HUES6 (cell line): ENCODE measurements at regions not wholly inside any gene's neighbourhood (a gene's known extent, or its start where the extent isn't known, plus 50 kb on each side); places are given as distances from the start of the nearest gene placed in this dataset.

Source experiments
- H3K27ac ChIP-seq: 2 replicates; pipeline ENCODE4 v1.7.0; 2013; ENCODE audit warnings: low read depth, mild to moderate bottlenecking, low read length, inconsistent platforms
- H3K27me3 ChIP-seq: 2 replicates; pipeline ENCODE4 v1.6.1; 2013; ENCODE audit warnings: low read length; ENCODE audit not compliant: control insufficient read depth, insufficient read depth
- H3K36me3 ChIP-seq: 2 replicates; pipeline ENCODE4 v1.6.1; 2013; ENCODE audit warnings: low read length; ENCODE audit not compliant: control insufficient read depth, insufficient read depth
- H3K4me1 ChIP-seq: 2 replicates; pipeline ENCODE4 v1.6.1; 2013; ENCODE audit warnings: low read length; ENCODE audit not compliant: control insufficient read depth, insufficient read depth
- H3K4me3 ChIP-seq: 2 replicates; pipeline ENCODE4 v1.5.1; 2013; ENCODE audit warnings: low read depth, low read length
- H3K9ac ChIP-seq: one replicate; pipeline ENCODE4 v1.6.1; 2013; ENCODE audit warnings: mild to moderate bottlenecking, low read length
- H3K9me3 ChIP-seq: 2 replicates; pipeline ENCODE4 v1.6.1; 2013; ENCODE audit warnings: low read depth, low read length; ENCODE audit not compliant: control insufficient read depth, insufficient read depth

DNA sequence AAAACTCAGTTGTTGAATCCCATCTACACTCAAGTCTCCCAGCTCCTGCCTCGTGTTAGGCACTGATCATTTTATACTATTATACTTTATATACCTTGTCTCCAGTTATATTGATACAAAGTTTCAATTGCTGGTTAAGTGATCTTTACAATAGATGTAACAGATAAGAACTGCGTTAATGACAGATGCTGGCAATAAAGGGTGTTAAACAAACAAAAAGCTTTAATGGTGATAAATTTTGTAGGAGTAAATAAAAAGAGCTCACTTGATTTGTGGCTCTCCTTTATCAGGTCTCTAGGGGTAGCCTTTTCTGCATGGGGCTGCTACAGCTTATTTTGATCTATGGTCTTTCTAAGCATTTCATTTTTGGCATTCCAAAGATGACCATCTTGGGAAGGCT is 106.9 kb upstream of the GAREM1 start:
- Histone ChIP-seq H3K27me3 (no peaks in the 10 kb centered on the region), H3K9ac (no peak overlapping the region), H3K9me3 (peaks cover 8% of the 10 kb centered on the region; the same call in 1 of the 2 replicates), H3K4me3 (no peak overlapping the region), H3K36me3 (no peaks in the 10 kb centered on the region), H3K4me1 (peaks cover 4% of the 10 kb centered on the region; the same call in 1 of the 2 replicates), H3K27ac (no peak overlapping the region)

GRCh38 chr18:32576296-32576916 is 105.7 kb upstream of the GAREM1 start:
- peaks cover 8% of the 10 kb centered on the region; the same call in 1 of the 2 replicates for H3K9me3 ChIP-seq
- H3K4me3 ChIP-seq: no peak overlapping the region
- no peaks in the 10 kb centered on the region for H3K27me3 ChIP-seq

GRCh38 chr18:32566960-32567359 is 96.3 kb upstream of the GAREM1 start:
- Histone ChIP-seq H3K27ac (no peak overlapping the region), H3K4me1 (no peaks in the 10 kb centered on the region)

More at GRCh38 chr18:32576296-32576916, 105.7 kb upstream of the GAREM1 start:
- Histone ChIP-seq H3K4me1 (peaks cover 2% of the 10 kb centered on the region; the same call in 1 of the 2 replicates), H3K9ac (no peak overlapping the region), H3K27ac (no peak overlapping the region), H3K36me3 (no peaks in the 10 kb centered on the region)

GRCh38 chr18:32553640-32554365 is 83.1 kb upstream of the GAREM1 start:
- Histone ChIP-seq H3K9me3 (no peaks in the 10 kb centered on the region), H3K27ac (no peak overlapping the region), H3K27me3 (no peaks in the 10 kb centered on the region), H3K4me1 (peaks cover 18% of the 10 kb centered on the region), H3K36me3 (no peaks in the 10 kb centered on the region), H3K9ac (no peak overlapping the region), H3K4me3 (no peak overlapping the region)

More at GRCh38 chr18:32566960-32567359, 96.3 kb upstream of the GAREM1 start:
- no peak overlapping the region for H3K4me3 ChIP-seq
- H3K9me3 ChIP-seq: no peaks in the 10 kb centered on the region
- no peaks in the 10 kb centered on the region for H3K36me3 ChIP-seq
- H3K27me3 ChIP-seq: no peaks in the 10 kb centered on the region
- no peak overlapping the region for H3K9ac ChIP-seq

DNA sequence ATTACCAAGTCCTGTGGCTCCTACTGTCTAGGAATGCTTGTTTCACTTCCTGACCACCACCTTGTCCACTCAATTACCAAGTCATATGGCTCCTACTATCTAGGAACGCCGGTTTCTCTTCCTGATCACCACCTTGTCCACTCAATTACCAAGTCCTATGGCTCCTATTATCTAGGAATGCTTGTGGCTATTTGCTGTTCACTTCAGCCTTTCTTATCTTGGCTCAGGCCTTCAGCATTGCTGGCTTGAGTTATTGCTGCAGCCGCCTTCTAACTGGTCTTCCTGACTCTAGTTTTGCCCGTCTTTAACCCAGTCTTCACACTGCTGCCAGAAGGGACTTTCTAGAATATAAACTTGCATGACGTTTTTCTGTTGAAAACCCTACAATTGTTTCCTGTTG is 82.5 kb upstream of the GAREM1 start:
- Histone ChIP-seq H3K9ac (no peak overlapping the region), H3K9me3 (no peaks in the 10 kb centered on the region), H3K27me3 (no peaks in the 10 kb centered on the region), H3K4me3 (no peak overlapping the region), H3K4me1 (peaks cover 24% of the 10 kb centered on the region), H3K36me3 (no peaks in the 10 kb centered on the region), H3K27ac (no peak overlapping the region)

DNA sequence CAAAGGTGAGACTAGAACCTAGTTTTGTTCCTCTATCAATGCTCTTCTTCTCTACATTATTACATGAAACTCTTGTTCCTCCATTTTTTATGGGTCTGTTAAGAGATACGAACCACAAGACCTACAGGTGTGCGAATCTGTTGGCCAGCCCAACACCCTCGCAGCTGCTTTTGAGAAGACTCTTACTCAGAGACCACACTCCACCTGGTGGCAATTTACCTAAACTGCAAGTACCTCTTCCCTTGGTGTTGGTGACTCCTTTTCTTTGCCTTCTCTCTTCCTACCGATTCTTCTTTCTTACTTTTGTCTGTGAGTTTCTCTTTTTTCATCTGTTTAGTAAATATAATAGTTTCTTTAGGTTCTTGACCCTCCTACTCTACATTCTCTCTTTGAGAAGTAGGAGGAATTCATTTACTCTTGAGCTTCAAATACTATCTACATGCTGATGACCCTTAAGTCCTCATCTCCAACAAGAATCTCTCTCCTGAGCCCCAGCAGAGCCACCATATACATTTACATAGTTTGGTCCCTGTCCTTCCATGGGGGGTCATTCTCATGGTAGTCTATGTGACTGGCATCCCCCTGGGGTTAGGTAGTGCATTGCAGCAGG is 81.8 kb upstream of the GAREM1 start:
- Histone ChIP-seq H3K36me3 (no peaks in the 10 kb centered on the region), H3K4me3 (no peak overlapping the region), H3K9me3 (no peaks in the 10 kb centered on the region), H3K9ac (no peak overlapping the region), H3K27ac (no peak overlapping the region), H3K4me1 (peaks cover 25% of the 10 kb centered on the region), H3K27me3 (no peaks in the 10 kb centered on the region)

DNA sequence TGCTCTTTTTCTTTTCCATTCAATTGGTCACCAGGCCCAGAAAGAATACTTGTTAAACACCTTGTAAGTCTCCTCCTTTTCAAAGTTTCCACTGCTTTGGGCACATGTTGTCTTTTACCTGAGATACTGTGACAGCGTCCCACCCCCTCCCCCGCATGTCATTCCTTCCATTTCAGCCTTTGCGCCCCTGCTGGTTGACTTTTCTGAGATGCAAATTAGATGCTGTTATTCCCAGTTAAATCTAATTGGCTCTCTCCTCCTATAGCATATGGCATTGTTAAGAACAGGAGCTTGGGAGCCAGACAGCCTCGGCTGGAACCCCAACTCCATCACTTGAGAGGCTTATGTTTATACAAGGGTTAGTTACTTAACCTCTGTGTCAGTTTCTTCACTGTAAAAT is 80.3 kb upstream of the GAREM1 start:
- Histone ChIP-seq H3K36me3 (no peaks in the 10 kb centered on the region), H3K9ac (no peak overlapping the region), H3K27ac (no peak overlapping the region), H3K4me3 (no peak overlapping the region), H3K27me3 (no peaks in the 10 kb centered on the region), H3K4me1 (peaks cover 25% of the 10 kb centered on the region), H3K9me3 (no peaks in the 10 kb centered on the region)

DNA sequence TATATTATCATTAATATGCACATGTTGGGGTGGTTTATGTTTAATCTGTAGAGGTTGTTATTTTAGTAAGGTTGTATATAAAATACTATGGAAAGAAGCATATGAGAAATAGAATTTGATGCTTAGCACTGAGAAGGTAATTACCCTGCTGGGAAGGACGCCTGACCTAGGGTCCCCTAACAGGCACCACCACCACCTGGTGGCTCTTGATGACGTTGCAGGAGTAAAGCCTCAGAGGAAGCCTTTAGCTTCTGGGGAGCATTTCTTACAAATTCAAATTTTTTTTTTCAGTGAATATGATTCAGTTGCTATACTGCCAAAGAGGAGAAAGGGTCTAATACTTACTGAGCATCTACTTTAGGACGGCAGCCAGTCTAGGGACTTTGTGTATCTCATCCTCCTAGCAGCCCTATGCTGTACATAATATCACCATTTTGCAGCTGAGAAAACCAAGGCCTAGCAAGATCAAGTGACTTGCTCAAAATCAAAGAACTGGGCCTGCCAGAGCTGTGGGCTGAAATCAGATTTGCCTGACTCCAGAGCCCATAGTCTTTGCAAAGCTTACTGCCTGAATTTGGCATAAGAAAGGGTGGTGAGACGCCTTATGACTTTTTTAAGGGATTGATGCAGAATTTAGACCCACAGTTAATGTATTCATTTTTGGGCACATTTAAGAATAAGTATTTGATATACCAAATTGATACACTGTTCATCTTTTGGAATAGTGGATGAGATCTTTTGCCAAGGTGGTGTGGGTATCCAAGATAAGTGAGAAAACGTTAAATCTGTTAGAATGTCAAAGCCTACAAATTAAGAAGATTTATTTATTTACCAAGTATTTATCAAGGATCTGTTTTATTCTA is 78.8 kb upstream of the GAREM1 start:
- Histone ChIP-seq H3K9ac (no peak overlapping the region), H3K27ac (no peak overlapping the region), H3K4me1 (peaks cover 25% of the 10 kb centered on the region), H3K27me3 (no peaks in the 10 kb centered on the region), H3K9me3 (no peaks in the 10 kb centered on the region), H3K36me3 (no peaks in the 10 kb centered on the region), H3K4me3 (no peak overlapping the region)

DNA sequence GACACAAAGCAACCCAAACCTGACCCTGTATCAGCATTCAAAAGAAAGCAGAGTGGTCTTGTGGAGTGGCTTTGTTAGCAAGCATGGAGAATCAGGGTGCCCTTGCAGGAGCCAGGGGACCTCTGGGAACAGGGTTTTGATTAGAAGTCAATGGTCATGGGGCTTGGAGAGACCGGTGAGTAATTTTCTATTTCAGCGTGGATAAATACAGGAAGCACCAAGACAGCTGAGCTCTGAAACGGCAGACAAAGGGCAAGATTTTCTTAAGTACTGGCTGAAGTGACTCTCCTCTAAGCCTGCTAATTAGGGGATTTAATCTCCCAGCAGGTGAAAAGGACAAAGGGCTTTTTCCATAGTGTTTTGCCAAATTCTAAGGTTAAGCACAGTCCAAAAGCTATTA is 78.0 kb upstream of the GAREM1 start:
- Histone ChIP-seq H3K9ac (no peak overlapping the region), H3K4me3 (peak overlapping the region; percentile 19; the same call in 1 of the 2 replicates), H3K36me3 (no peaks in the 10 kb centered on the region), H3K9me3 (no peaks in the 10 kb centered on the region), H3K27me3 (no peaks in the 10 kb centered on the region), H3K4me1 (peaks cover 25% of the 10 kb centered on the region), H3K27ac (no peak overlapping the region; the same call in 1 of the 2 replicates)

DNA sequence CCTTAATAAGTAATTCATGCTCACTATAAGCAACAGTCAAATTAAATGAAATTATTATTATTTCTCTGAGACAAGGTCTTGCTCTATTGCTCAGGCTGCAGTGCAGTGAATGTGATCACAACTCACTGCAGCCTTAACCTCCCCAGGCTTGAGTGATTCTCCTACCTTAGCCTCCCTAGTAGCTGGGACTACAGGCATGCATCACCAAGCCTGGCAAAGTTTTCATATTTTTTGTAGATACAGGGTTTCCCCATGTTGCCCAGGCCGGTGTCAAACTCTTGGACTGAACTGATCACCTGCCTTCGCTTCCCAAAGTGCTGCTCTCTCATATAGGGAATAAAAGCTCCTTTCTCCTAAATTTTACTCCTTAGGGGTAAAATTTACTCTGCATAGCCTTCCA is 74.9 kb upstream of the GAREM1 start:
- Histone ChIP-seq H3K27ac (no peak overlapping the region), H3K9ac (no peak overlapping the region), H3K4me1 (peaks cover 16% of the 10 kb centered on the region), H3K4me3 (no peak overlapping the region), H3K27me3 (no peaks in the 10 kb centered on the region), H3K9me3 (no peaks in the 10 kb centered on the region), H3K36me3 (no peaks in the 10 kb centered on the region)
